GM12878 (cell line): ENCODE measurements at regions not wholly inside any gene's neighbourhood (a gene's known extent, or its start where the extent isn't known, plus 50 kb on each side); places are given as distances from the start of the nearest gene placed in this dataset.
A peak's percentile ranks its signal among the peaks of the same experiment; 100 is the strongest.

Source experiments
- ATAC-seq: fragments of 200-7000 bp; cut with Tn5 transposase; 3 replicates; pipeline ENCODE4 v1.9.1; 2020; ENCODE audit warnings: mild to moderate bottlenecking, moderate library complexity
- BruUV-seq: library from RNA; stranded (reverse); fragments of 400-500 nt; replicated peaks from 2 replicates; lab custom pipeline; 2021; lab: Mats Ljungman, UMichigan
- CTCF ChIA-PET: fragments of 300-600 bp; sonication (Branson Sonifier 250); formaldehyde crosslinking; extraction: SDS; loops from one replicate; lab custom pipeline; 2021; ENCODE audit warnings: inconsistent platforms; lab: Yijun Ruan, JAX
- POLR2A ChIA-PET: fragments of 350-600 bp; formaldehyde crosslinking; extraction: SDS; loops from one replicate; lab custom pipeline; 2021; ENCODE audit warnings: inconsistent platforms; lab: Charles Lee
- RAD21 ChIA-PET: fragments of 300-600 bp; sonication (Branson Sonifier 250); formaldehyde crosslinking; loops from one replicate; lab custom pipeline; 2023; ENCODE audit warnings: antibody characterized with exemption; ENCODE audit not compliant: unreplicated experiment; lab: Charles Lee
- SMC1A ChIA-PET: fragments of 300-600 bp; sonication (Branson Sonifier 250); formaldehyde crosslinking; loops from one replicate; lab custom pipeline; 2023; ENCODE audit not compliant: unreplicated experiment, uncharacterized antibody; lab: Charles Lee
- DNase-seq: peaks from one replicate; pipeline ENCODE4 v3.0.0-alpha.2; 2011; ENCODE audit warnings: low read depth, low spot score
- FAIRE-seq: peaks from 3 replicates; lab custom pipeline; 2011; peaks lifted over from hg19 to GRCh38; lab: Jason Lieb, UNC
- H2AFZ ChIP-seq: 2 replicates; pipeline ENCODE4 v1.6.0; 2011; ENCODE audit warnings: low read depth, low read length, control low read depth; ENCODE audit not compliant: control insufficient read depth
- H3K27ac ChIP-seq: 2 replicates; pipeline ENCODE4 v1.5.1; 2011; ENCODE audit warnings: control low read depth; ENCODE audit not compliant: control insufficient read depth, insufficient read depth
- H3K27me3 ChIP-seq, 2 experiments: replicated peaks in 1 of 2; 2 replicates each; pipeline versions ENCODE4 v1.6.0 to v1.6.1; 2011; ENCODE audit warnings: low read length in 1 of 2; ENCODE audit not compliant: control insufficient read depth in 2 of 2, insufficient read depth in 2 of 2
- H3K36me3 ChIP-seq, 2 experiments: 2 replicates each; pipeline ENCODE4 v1.5.1; 2011; ENCODE audit warnings: low read length in 1 of 2; ENCODE audit not compliant: control insufficient read depth in 2 of 2, insufficient read depth in 2 of 2
- H3K4me1 ChIP-seq: 2 replicates; pipeline ENCODE4 v1.6.1; 2011; ENCODE audit warnings: mild to moderate bottlenecking, low read length, moderate library complexity, mixed read lengths; ENCODE audit not compliant: control insufficient read depth, insufficient read depth
- H3K4me2 ChIP-seq: 2 replicates; pipeline ENCODE4 v1.6.0; 2011; ENCODE audit warnings: control low read depth; ENCODE audit not compliant: control insufficient read depth, insufficient read depth
- H3K4me3 ChIP-seq: fragments of 200-600 bp; sonication (generic); 2 replicates; pipeline ENCODE4 v1.5.1; 2016
- H3K79me2 ChIP-seq: 2 replicates; pipeline ENCODE4 v1.6.0; 2011; ENCODE audit warnings: low read length; ENCODE audit not compliant: control insufficient read depth, insufficient read depth
- H3K9ac ChIP-seq: 2 replicates; pipeline ENCODE4 v1.8.0; 2011; ENCODE audit warnings: low read length, control low read depth, mixed read lengths; ENCODE audit not compliant: control insufficient read depth, insufficient read depth
- H3K9me3 ChIP-seq: replicated peaks from 3 replicates; pipeline ENCODE4 v1.5.1; 2011; ENCODE audit warnings: mild to moderate bottlenecking, low read length; ENCODE audit not compliant: control insufficient read depth, insufficient read depth
- H4K20me1 ChIP-seq: 2 replicates; pipeline ENCODE4 v1.6.0; 2011; ENCODE audit not compliant: control insufficient read depth, insufficient read depth
- BACH1 ChIP-seq: fragments of 450-650 bp; IDR thresholded peaks from 2 replicates; pipeline ENCODE4 v1.6.1; 2017; ENCODE audit warnings: mild to moderate bottlenecking, borderline replicate concordance
- BCL11A ChIP-seq: IDR thresholded peaks from 2 replicates; pipeline ENCODE4 v1.6.1; 2011; ENCODE audit warnings: low read depth, low read length
- DPF2 ChIP-seq: fragments of 450-650 bp; IDR thresholded peaks from 2 replicates; pipeline ENCODE4 v1.6.1; 2017; ENCODE audit warnings: mild to moderate bottlenecking
- EZH2 ChIP-seq: IDR thresholded peaks from 2 replicates; pipeline ENCODE4 v1.6.1; 2012; ENCODE audit warnings: low read depth, mild to moderate bottlenecking, control low read depth, inconsistent platforms, low read length, borderline replicate concordance; ENCODE audit not compliant: control insufficient read depth
- IKZF1 ChIP-seq: fragments of 450-650 bp; conservative IDR thresholded peaks from 2 replicates; pipeline ENCODE4 v1.6.1; 2017; ENCODE audit warnings: antibody characterized with exemption, mild to moderate bottlenecking
- IRF4 ChIP-seq: IDR thresholded peaks from 2 replicates; pipeline ENCODE4 v1.6.1; 2011; ENCODE audit warnings: low read depth, low read length
- MYB ChIP-seq: fragments of 150-350 bp; IDR thresholded peaks from 2 replicates; pipeline ENCODE4 v1.6.1; 2014; ENCODE audit warnings: mild to moderate bottlenecking, low read depth, low read length, borderline replicate concordance
- RAD21 ChIP-seq: IDR thresholded peaks from 2 replicates; pipeline ENCODE4 v1.6.1; 2011; ENCODE audit warnings: mild to moderate bottlenecking, low read depth, low read length, moderate library complexity; ENCODE audit not compliant: insufficient read depth
- SUZ12 ChIP-seq: fragments of 200-600 bp; sonication (generic); IDR thresholded peaks from one replicate; pipeline ENCODE4 v1.6.1; 2018; ENCODE audit warnings: antibody characterized with exemption, mild to moderate bottlenecking; ENCODE audit not compliant: unreplicated experiment
- TARDBP ChIP-seq: IDR thresholded peaks from 2 replicates; pipeline ENCODE4 v1.6.1; 2016; ENCODE audit warnings: borderline replicate concordance
- TCF3 ChIP-seq: IDR thresholded peaks from 2 replicates; pipeline ENCODE4 v1.6.1; 2012; ENCODE audit warnings: low read depth, mild to moderate bottlenecking, low read length, borderline replicate concordance; ENCODE audit not compliant: insufficient read depth
- ZNF207 ChIP-seq: fragments of 450-650 bp; IDR thresholded peaks from 2 replicates; pipeline ENCODE4 v1.6.1; 2014; ENCODE audit warnings: antibody characterized with exemption, mild to moderate bottlenecking, borderline replicate concordance
- WGBS: methylation state at CpG from one replicate; pipeline ENCODE4 v1.1.6; 2016; ENCODE audit warnings: low lambda C conversion rate; ENCODE audit not compliant: insufficient replicate concordance, insufficient coverage; ENCODE audit errors: missing lambda C conversion rate; 5-methylcytosine and 5-hydroxymethylcytosine counted together
- in situ Hi-C: fragments of 300-500 bp; cut with MboI; formaldehyde crosslinking; loops from 9 replicates; pipeline ENCODE4 v1.14.3; 2018; ENCODE audit warnings: mixed read lengths
- intact Hi-C: fragments of 100-400 bp; cut with micrococcal nuclease; formaldehyde crosslinking; loops from one replicate; pipeline ENCODE4 v1.14.2; 2022; ENCODE audit not compliant: unreplicated experiment
- TF ChIP-seq, protein P1 (sequence below): fragments of 450-650 bp; IDR thresholded peaks from 2 replicates; pipeline ENCODE4 v1.6.1; 2017; ENCODE audit warnings: mild to moderate bottlenecking, moderate library complexity
- TF ChIP-seq, protein P2 (sequence below): fragments of 450-650 bp; IDR thresholded peaks from 2 replicates; pipeline ENCODE4 v1.6.1; 2016; ENCODE audit warnings: mild to moderate bottlenecking
- TF ChIP-seq, protein P3 (sequence below): fragments of 450-650 bp; IDR thresholded peaks from 2 replicates; pipeline ENCODE4 v1.6.1; 2017; ENCODE audit warnings: mild to moderate bottlenecking, low read depth, inconsistent platforms; ENCODE audit not compliant: poor library complexity, severe bottlenecking

DNA sequence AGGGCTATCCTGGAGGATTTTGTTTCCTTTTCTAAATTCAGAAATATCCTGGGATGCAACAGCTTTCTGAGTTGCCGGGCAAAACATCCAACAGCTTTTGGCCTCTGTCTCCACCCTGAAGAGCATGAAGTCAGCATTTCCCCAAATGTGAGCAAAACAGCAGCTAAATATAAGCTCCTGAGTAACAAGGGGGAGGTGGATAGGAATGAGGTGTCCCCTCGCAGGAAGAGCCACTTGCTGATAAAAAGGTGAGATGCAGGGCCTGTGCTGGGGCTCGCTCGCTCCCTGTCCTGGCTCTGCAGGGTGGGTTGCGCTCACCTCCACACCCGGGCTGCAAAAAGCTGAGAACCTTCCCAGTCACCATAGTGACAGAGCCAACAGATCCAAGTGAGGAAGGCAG lies 264.3 kb downstream of the ZEB1 start (continued):
- TF ChIP-seq, protein P1, sequence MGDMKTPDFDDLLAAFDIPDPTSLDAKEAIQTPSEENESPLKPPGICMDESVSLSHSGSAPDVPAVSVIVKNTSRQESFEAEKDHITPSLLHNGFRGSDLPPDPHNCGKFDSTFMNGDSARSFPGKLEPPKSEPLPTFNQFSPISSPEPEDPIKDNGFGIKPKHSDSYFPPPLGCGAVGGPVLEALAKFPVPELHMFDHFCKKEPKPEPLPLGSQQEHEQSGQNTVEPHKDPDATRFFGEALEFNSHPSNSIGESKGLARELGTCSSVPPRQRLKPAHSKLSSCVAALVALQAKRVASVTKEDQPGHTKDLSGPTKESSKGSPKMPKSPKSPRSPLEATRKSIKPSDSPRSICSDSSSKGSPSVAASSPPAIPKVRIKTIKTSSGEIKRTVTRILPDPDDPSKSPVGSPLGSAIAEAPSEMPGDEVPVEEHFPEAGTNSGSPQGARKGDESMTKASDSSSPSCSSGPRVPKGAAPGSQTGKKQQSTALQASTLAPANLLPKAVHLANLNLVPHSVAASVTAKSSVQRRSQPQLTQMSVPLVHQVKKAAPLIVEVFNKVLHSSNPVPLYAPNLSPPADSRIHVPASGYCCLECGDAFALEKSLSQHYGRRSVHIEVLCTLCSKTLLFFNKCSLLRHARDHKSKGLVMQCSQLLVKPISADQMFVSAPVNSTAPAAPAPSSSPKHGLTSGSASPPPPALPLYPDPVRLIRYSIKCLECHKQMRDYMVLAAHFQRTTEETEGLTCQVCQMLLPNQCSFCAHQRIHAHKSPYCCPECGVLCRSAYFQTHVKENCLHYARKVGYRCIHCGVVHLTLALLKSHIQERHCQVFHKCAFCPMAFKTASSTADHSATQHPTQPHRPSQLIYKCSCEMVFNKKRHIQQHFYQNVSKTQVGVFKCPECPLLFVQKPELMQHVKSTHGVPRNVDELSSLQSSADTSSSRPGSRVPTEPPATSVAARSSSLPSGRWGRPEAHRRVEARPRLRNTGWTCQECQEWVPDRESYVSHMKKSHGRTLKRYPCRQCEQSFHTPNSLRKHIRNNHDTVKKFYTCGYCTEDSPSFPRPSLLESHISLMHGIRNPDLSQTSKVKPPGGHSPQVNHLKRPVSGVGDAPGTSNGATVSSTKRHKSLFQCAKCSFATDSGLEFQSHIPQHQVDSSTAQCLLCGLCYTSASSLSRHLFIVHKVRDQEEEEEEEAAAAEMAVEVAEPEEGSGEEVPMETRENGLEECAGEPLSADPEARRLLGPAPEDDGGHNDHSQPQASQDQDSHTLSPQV, result no peak
- TF ChIP-seq, protein P2, sequence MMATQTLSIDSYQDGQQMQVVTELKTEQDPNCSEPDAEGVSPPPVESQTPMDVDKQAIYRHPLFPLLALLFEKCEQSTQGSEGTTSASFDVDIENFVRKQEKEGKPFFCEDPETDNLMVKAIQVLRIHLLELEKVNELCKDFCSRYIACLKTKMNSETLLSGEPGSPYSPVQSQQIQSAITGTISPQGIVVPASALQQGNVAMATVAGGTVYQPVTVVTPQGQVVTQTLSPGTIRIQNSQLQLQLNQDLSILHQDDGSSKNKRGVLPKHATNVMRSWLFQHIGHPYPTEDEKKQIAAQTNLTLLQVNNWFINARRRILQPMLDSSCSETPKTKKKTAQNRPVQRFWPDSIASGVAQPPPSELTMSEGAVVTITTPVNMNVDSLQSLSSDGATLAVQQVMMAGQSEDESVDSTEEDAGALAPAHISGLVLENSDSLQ, result no peak
- TF ChIP-seq EZH2 (no peak), BCL11A (no peak)

DNA sequence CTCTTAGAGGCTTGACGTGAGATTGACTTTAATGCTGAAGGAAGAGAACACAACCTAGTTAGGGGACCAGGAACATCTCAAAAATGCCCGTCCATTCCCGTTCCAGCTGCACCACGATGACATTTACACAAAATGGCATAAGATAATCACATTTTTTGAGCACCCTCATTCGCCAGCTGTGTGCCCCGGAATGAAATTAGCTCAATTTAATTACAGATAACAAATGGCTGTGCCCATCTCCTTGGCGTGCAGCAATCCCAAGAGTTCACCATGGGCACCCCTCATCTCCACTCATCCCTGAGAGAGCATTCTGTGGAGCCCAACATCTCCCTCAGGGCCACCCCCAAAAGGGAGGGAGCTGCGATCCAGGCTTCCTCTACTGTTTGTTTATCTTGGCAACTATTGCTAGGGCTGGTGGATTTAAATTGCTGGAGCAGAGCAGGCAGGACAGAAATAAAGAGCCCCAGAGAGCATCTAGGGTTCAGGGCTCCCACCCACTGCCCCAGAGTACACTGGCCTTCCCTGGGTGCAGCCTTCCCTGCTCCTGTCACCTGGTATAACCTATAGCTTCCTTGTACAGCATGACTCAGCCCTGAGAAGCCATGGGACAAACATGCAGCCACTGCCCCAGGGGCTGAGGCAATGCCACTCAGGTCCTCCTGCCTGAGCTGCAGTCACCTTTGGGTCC lies 263.5 kb downstream of the ZEB1 start:
- H3K27ac ChIP-seq, result no peak overlapping the region
- H3K79me2 ChIP-seq, result no peaks in the 10 kb centered on the region
- FAIRE-seq, result no peak
- H3K9ac ChIP-seq, result no peak overlapping the region
- SMC1A ChIA-PET, result interaction anchor here (0.8 to 2.0 kb wide), 7 partner anchors 10 to 498 kb away, joined by 3 to 13 read pairs (median 4); no protein-coding TSS in a partner anchor
- H4K20me1 ChIP-seq, result no peaks in the 10 kb centered on the region
- CTCF ChIA-PET, result interaction anchor here (0.9 to 1.5 kb wide), 4 partner anchors 10 to 225 kb away, joined by 3 to 4 read pairs (median 3); no protein-coding TSS in a partner anchor
- peaks cover 10% of the 10 kb centered on the region; the same call in 1 of the 2 replicates for H3K4me1 ChIP-seq
- H3K9me3 ChIP-seq, result no peaks in the 10 kb centered on the region; the same call in 2 of the 3 replicates
- in situ Hi-C loops, result no loop called here
- peak; percentile 41 for ATAC-seq
- intact Hi-C loops, result no loop called here
- RAD21 ChIA-PET, result interaction anchor here (0.7 to 1.8 kb wide), 4 partner anchors 11 to 188 kb away, joined by 3 to 4 read pairs (median 3); no protein-coding TSS in a partner anchor
- H3K27me3 ChIP-seq, result no peaks in the 10 kb centered on the region
- DNase-seq, result no peak
- H3K4me3 ChIP-seq, result no peak overlapping the region
- 46% methylated on average over 8 of the region's 8 CpGs for WGBS
- H3K4me2 ChIP-seq, result no peak overlapping the region
- no peaks in the 10 kb centered on the region for H3K36me3 ChIP-seq
- POLR2A ChIA-PET, result interaction anchor here (1.2 kb wide), 1 partner anchor 10 kb away, joined by 3 read pairs; no protein-coding TSS in a partner anchor
- no peak overlapping the region for H2AFZ ChIP-seq
- BruUV-seq, result no TSS peak
- TF ChIP-seq SUZ12 (no peak), MYB (no peak), ZNF207 (no peak), IRF4 (no peak), TCF3 (no peak), BACH1 (no peak), TARDBP (no peak), DPF2 (no peak), IKZF1 (no peak), RAD21 (no peak)
- TF ChIP-seq, protein P3, sequence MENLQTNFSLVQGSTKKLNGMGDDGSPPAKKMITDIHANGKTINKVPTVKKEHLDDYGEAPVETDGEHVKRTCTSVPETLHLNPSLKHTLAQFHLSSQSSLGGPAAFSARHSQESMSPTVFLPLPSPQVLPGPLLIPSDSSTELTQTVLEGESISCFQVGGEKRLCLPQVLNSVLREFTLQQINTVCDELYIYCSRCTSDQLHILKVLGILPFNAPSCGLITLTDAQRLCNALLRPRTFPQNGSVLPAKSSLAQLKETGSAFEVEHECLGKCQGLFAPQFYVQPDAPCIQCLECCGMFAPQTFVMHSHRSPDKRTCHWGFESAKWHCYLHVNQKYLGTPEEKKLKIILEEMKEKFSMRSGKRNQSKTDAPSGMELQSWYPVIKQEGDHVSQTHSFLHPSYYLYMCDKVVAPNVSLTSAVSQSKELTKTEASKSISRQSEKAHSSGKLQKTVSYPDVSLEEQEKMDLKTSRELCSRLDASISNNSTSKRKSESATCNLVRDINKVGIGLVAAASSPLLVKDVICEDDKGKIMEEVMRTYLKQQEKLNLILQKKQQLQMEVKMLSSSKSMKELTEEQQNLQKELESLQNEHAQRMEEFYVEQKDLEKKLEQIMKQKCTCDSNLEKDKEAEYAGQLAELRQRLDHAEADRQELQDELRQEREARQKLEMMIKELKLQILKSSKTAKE, result no peak
